CD8-positive, alpha-beta memory T cell (primary cell): ENCODE measurements at regions not wholly inside any gene's neighbourhood (a gene's known extent, or its start where the extent isn't known, plus 50 kb on each side); places are given as distances from the start of the nearest gene placed in this dataset.

Experiments used
- CTCF ChIA-PET: fragments of 350-600 bp; sonication (Branson Sonifier 250); formaldehyde crosslinking; loops from one replicate; lab custom pipeline; 2021; ENCODE audit warnings: antibody characterized with exemption; lab: Charles Lee
- POLR2A ChIA-PET: fragments of 350-600 bp; sonication (Branson Sonifier 250); formaldehyde crosslinking; loops from one replicate; lab custom pipeline; 2021; ENCODE audit warnings: antibody characterized with exemption; lab: Charles Lee
- DNase-seq, 5 donors: peaks; one replicate each; pipeline versions ENCODE4 v3.0.0 to v3.0.0-alpha.2; 2020 to 2022; ENCODE audit warnings: mixed read lengths in 1 of 5
- H3K27ac ChIP-seq: one replicate; pipeline ENCODE4 v1.7.0; 2013; ENCODE audit warnings: low read depth, mild to moderate bottlenecking, low read length, moderate library complexity
- H3K27me3 ChIP-seq: 2 replicates; pipeline ENCODE4 v1.7.0; 2013; ENCODE audit warnings: low read length, mild to moderate bottlenecking; ENCODE audit not compliant: insufficient read depth, poor library complexity, severe bottlenecking
- H3K36me3 ChIP-seq: 2 replicates; pipeline ENCODE4 v1.7.0; 2013; ENCODE audit warnings: mild to moderate bottlenecking, low read length, moderate library complexity; ENCODE audit not compliant: insufficient read depth
- H3K4me1 ChIP-seq: 2 replicates; pipeline ENCODE4 v1.7.0; 2013; ENCODE audit warnings: mild to moderate bottlenecking, low read length, moderate library complexity; ENCODE audit not compliant: insufficient read depth
- H3K4me3 ChIP-seq: 2 replicates; pipeline ENCODE4 v1.7.0; 2013; ENCODE audit warnings: mild to moderate bottlenecking, low read length
- H3K9me3 ChIP-seq: 2 replicates; pipeline ENCODE4 v1.7.0; 2013; ENCODE audit warnings: mild to moderate bottlenecking, low read length
- H3K27ac Mint-ChIP-seq, 8 donors: one replicate each; pipeline ENCODE4 v1.8.0; 2020 to 2021; ENCODE audit warnings: mixed read lengths in 8 of 8, mild to moderate bottlenecking in 6 of 8, inconsistent platforms in 3 of 8, moderate library complexity in 3 of 8
- H3K27me3 Mint-ChIP-seq, 2 donors: one replicate each; pipeline ENCODE4 v1.8.0; 2020 to 2021; ENCODE audit warnings: mixed read lengths in 2 of 2, mild to moderate bottlenecking in 1 of 2, moderate library complexity in 1 of 2
- H3K36me3 Mint-ChIP-seq, 3 donors: one replicate each; pipeline ENCODE4 v1.8.0; 2020 to 2021; ENCODE audit warnings: mixed read lengths in 3 of 3, inconsistent platforms in 1 of 3, mild to moderate bottlenecking in 1 of 3
- H3K4me1 Mint-ChIP-seq, 3 donors: one replicate each; pipeline ENCODE4 v1.8.0; 2020 to 2021; ENCODE audit warnings: mixed read lengths in 3 of 3, inconsistent platforms in 1 of 3, mild to moderate bottlenecking in 1 of 3
- H3K4me3 Mint-ChIP-seq, 7 donors: one replicate each; pipeline ENCODE4 v1.8.0; 2020 to 2021; ENCODE audit warnings: mixed read lengths in 7 of 7, mild to moderate bottlenecking in 6 of 7, moderate library complexity in 4 of 7, inconsistent platforms in 2 of 7
- H3K9me3 Mint-ChIP-seq, 5 donors: one replicate each; pipeline ENCODE4 v1.8.0; 2020 to 2022; ENCODE audit warnings: mixed read lengths in 5 of 5, mild to moderate bottlenecking in 3 of 5, moderate library complexity in 2 of 5, inconsistent platforms in 1 of 5

GRCh38 chr11:69348414-69349235, 54.7 kb downstream of the MYEOV start:
- Mint-ChIP-seq H3K36me3 (no peaks in the 10 kb centered on the region), H3K27ac (no peak overlapping the region), H3K9me3 (peaks cover 0 to 3% (median 0%) of the 10 kb centered on the region in 5 donors), H3K4me3 (no peak overlapping the region), H3K27me3 (peaks cover 3 to 18% of the 10 kb centered on the region in 2 donors), H3K4me1 (peaks cover 0 to 4% (median 0%) of the 10 kb centered on the region in 3 donors)
- no peak for DNase-seq
- Histone ChIP-seq H3K27ac (no peak overlapping the region), H3K4me1 (no peaks in the 10 kb centered on the region), H3K4me3 (no peak overlapping the region), H3K36me3 (no peaks in the 10 kb centered on the region), H3K9me3 (no peaks in the 10 kb centered on the region), H3K27me3 (no peaks in the 10 kb centered on the region)
- CTCF ChIA-PET, result no interaction called here
- POLR2A ChIA-PET, result no interaction called here

- CTCF ChIA-PET, result no interaction called here
- Histone ChIP-seq H3K4me1 (no peaks in the 10 kb centered on the region), H3K36me3 (no peaks in the 10 kb centered on the region), H3K27me3 (no peaks in the 10 kb centered on the region), H3K9me3 (no peaks in the 10 kb centered on the region), H3K4me3 (no peak overlapping the region), H3K27ac (no peak overlapping the region)
- no peak overlapping the region for H3K4me3 Mint-ChIP-seq
- peaks cover 0 to 3% (median 0%) of the 10 kb centered on the region in 5 donors for H3K9me3 Mint-ChIP-seq
- no peak overlapping the region for H3K27ac Mint-ChIP-seq
- H3K4me1 Mint-ChIP-seq, result peaks cover 0 to 4% (median 0%) of the 10 kb centered on the region in 3 donors
- H3K27me3 Mint-ChIP-seq, result peaks cover 7 to 22% of the 10 kb centered on the region in 2 donors
- no peak for DNase-seq
- POLR2A ChIA-PET, result no interaction called here
- H3K36me3 Mint-ChIP-seq, result no peaks in the 10 kb centered on the region
Observed at GRCh38 chr11:69350040-69350439, 56.1 kb downstream of the MYEOV start.

GRCh38 chr11:69350596-69350995, 56.6 kb downstream of the MYEOV start:
- ChIA-PET CTCF (no interaction called here), POLR2A (no interaction called here)
- Histone ChIP-seq H3K4me1 (no peaks in the 10 kb centered on the region), H3K4me3 (no peak overlapping the region), H3K36me3 (no peaks in the 10 kb centered on the region), H3K27me3 (no peaks in the 10 kb centered on the region), H3K9me3 (no peaks in the 10 kb centered on the region), H3K27ac (no peak overlapping the region)
- Mint-ChIP-seq H3K27ac (no peak overlapping the region), H3K4me1 (peaks cover 0 to 4% (median 0%) of the 10 kb centered on the region in 3 donors), H3K9me3 (peaks cover 0 to 3% (median 0%) of the 10 kb centered on the region in 5 donors), H3K27me3 (peaks cover 8 to 22% of the 10 kb centered on the region in 2 donors), H3K4me3 (no peak overlapping the region), H3K36me3 (no peaks in the 10 kb centered on the region)
- DNase-seq, result no peak

DNA sequence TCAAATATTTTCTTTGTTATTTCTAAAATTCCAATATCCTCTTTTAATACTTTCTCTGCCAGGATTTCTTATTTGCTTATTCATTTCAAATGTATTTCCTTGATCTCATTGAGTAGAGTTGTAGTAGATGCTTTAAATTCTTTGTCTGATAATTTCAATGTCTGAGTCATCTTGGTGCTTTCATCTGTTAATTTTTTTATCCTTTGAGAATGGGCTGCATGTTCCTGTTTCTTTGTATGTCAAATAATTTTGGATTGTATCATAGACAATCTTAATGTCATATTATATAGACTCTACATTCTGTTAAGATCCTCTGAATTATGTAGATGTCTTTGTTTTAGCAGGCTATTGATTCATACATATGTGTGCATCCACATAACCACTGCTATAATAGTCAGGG, 57.5 kb downstream of the MYEOV start:
- Histone ChIP-seq H3K36me3 (no peaks in the 10 kb centered on the region), H3K4me3 (no peak overlapping the region), H3K27me3 (no peaks in the 10 kb centered on the region), H3K27ac (no peak overlapping the region), H3K9me3 (no peaks in the 10 kb centered on the region), H3K4me1 (no peaks in the 10 kb centered on the region)
- CTCF ChIA-PET, result no interaction called here
- Mint-ChIP-seq H3K27ac (no peak overlapping the region), H3K36me3 (no peaks in the 10 kb centered on the region), H3K4me1 (peaks cover 0 to 4% (median 0%) of the 10 kb centered on the region in 3 donors), H3K27me3 (peaks cover 9 to 22% of the 10 kb centered on the region in 2 donors), H3K9me3 (peaks cover 0 to 3% (median 0%) of the 10 kb centered on the region in 5 donors), H3K4me3 (no peak overlapping the region)
- DNase-seq, result no peak
- POLR2A ChIA-PET, result no interaction called here

GRCh38 chr11:69352166-69352565, 58.2 kb downstream of the MYEOV start:
- Mint-ChIP-seq H3K9me3 (peaks cover 0 to 3% (median 0%) of the 10 kb centered on the region in 5 donors), H3K4me1 (peaks cover 0 to 4% (median 0%) of the 10 kb centered on the region in 3 donors), H3K27ac (no peak overlapping the region), H3K36me3 (no peaks in the 10 kb centered on the region), H3K27me3 (peaks cover 9 to 22% of the 10 kb centered on the region in 2 donors), H3K4me3 (no peak overlapping the region)
- H3K27ac ChIP-seq, result no peak overlapping the region
- H3K4me1 ChIP-seq, result no peaks in the 10 kb centered on the region
- H3K36me3 ChIP-seq, result no peaks in the 10 kb centered on the region
- no peaks in the 10 kb centered on the region for H3K9me3 ChIP-seq
- H3K27me3 ChIP-seq, result no peaks in the 10 kb centered on the region
- ChIA-PET POLR2A (no interaction called here), CTCF (no interaction called here)
- DNase-seq, result no peak
- H3K4me3 ChIP-seq, result no peak overlapping the region

- H3K27me3 ChIP-seq, result no peaks in the 10 kb centered on the region
- ChIA-PET POLR2A (no interaction called here), CTCF (no interaction called here)
- no peaks in the 10 kb centered on the region for H3K9me3 ChIP-seq
- Mint-ChIP-seq H3K36me3 (no peaks in the 10 kb centered on the region), H3K27ac (no peak overlapping the region), H3K27me3 (peaks cover 7 to 22% of the 10 kb centered on the region in 2 donors), H3K4me3 (no peak overlapping the region), H3K9me3 (peaks cover 0 to 3% (median 0%) of the 10 kb centered on the region in 5 donors), H3K4me1 (peaks cover 0 to 4% (median 0%) of the 10 kb centered on the region in 3 donors)
- no peaks in the 10 kb centered on the region for H3K36me3 ChIP-seq
- no peak overlapping the region for H3K4me3 ChIP-seq
- H3K27ac ChIP-seq, result no peak overlapping the region
- DNase-seq, result no peak
- H3K4me1 ChIP-seq, result no peaks in the 10 kb centered on the region
Observed at GRCh38 chr11:69352715-69353319, 58.9 kb downstream of the MYEOV start.

DNA sequence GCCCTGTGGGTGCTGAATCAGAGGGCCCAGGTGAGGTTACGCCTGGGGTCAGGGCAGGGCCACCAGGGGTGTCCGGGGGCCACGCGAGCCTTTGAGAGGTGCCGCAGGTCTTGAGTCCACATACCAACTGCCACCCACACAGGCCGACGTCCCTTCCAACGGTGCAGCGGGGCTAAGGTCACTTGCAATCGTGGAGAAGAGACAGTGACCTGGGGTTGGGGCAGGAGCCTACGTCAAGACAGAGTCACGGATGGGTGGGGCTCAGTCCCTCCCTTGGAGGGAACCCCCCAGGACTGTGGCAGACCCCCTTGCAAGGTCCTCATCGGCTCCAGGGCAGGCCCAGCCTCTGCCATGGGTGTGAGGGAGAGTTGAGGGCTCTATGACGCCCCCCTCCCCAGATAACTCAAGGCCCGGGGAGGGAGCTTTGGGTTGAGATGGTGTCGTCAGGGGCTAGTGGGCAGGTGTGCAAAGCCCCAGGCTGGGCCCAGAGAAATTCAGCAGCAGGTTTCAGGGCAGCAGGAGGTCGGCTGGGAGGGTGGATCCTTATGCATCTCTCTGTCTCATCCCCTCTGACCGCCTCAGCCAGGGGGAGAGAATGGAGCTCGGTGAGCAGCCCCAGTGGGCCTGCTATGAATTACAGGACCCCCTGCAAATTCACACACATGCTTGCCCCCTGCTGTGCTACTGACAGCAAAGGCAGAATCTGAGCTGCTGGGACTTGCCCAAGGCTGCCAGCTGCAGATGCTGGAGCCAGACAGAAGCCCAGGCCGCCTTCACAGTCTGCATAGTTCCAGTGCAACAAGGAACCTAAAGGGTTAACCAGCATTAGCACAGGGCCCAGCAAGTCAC, 60.0 kb downstream of the MYEOV start:
- Histone ChIP-seq H3K27ac (no peak overlapping the region), H3K9me3 (no peaks in the 10 kb centered on the region), H3K4me1 (no peaks in the 10 kb centered on the region), H3K4me3 (no peak overlapping the region), H3K36me3 (no peaks in the 10 kb centered on the region), H3K27me3 (no peaks in the 10 kb centered on the region)
- Mint-ChIP-seq H3K27me3 (peaks cover 8 to 22% of the 10 kb centered on the region in 2 donors), H3K4me1 (peaks cover 0 to 4% (median 0%) of the 10 kb centered on the region in 3 donors), H3K27ac (no peak overlapping the region), H3K36me3 (no peaks in the 10 kb centered on the region), H3K4me3 (no peak overlapping the region), H3K9me3 (peaks cover 0 to 2% (median 0%) of the 10 kb centered on the region in 5 donors)
- no peak for DNase-seq
- POLR2A ChIA-PET, result no interaction called here
- CTCF ChIA-PET, result no interaction called here

DNA sequence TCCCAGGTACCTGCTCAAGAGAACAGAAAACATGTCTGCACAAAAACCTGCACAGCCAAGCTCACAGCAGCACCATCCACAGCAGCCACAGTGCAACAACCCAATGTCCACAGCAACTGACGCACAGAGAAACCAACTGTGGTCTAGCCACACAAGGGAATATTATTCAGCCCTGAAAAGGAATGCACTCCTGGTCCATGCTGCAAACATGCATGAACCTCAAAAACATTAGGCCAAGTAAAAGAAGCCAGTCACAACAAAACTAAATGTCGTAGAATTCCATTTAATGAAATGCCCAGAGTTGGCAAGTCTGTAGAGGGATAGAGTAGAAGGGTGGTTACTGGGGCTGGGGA, 60.6 kb downstream of the MYEOV start:
- Histone ChIP-seq H3K9me3 (peaks cover under 1% of the 10 kb centered on the region), H3K4me3 (no peak overlapping the region), H3K36me3 (no peaks in the 10 kb centered on the region), H3K4me1 (no peaks in the 10 kb centered on the region), H3K27me3 (no peaks in the 10 kb centered on the region), H3K27ac (no peak overlapping the region)
- POLR2A ChIA-PET, result no interaction called here
- Mint-ChIP-seq H3K27me3 (peaks cover 8 to 22% of the 10 kb centered on the region in 2 donors), H3K4me1 (peaks cover 0 to 4% (median 0%) of the 10 kb centered on the region in 3 donors), H3K4me3 (no peak overlapping the region), H3K36me3 (no peaks in the 10 kb centered on the region), H3K27ac (peak overlapping the region in 1 of 8 donors; percentile 42), H3K9me3 (peaks cover 0 to 2% (median 0%) of the 10 kb centered on the region in 5 donors)
- no peak for DNase-seq
- CTCF ChIA-PET, result no interaction called here
